ENCODE measurements at regions not wholly inside any gene's neighbourhood (a gene's known extent, or its start where the extent isn't known, plus 50 kb on each side); places are given as distances from the start of the nearest gene placed in this dataset.

DNA sequence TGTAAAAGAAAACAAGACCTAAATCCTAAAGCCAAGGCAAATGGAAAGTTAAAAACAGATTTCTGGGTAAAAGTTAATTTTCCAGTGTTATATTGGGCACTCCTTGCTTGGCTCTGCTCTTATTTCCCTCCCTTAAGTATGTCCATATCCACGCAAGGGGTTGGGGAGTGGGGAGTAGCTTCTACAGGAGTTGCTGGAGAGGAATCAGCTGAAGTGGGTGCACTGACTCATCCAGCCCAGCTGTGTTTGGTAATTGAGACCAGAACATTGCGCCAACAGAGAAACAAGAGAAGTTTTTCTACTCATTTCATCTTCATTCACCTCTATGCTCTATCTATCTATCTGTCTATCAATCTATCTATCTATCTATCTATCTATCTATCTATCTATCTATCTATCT lies 298.4 kb upstream of the PDGFD start:
- TF ChIP-seq, protein P1, sequence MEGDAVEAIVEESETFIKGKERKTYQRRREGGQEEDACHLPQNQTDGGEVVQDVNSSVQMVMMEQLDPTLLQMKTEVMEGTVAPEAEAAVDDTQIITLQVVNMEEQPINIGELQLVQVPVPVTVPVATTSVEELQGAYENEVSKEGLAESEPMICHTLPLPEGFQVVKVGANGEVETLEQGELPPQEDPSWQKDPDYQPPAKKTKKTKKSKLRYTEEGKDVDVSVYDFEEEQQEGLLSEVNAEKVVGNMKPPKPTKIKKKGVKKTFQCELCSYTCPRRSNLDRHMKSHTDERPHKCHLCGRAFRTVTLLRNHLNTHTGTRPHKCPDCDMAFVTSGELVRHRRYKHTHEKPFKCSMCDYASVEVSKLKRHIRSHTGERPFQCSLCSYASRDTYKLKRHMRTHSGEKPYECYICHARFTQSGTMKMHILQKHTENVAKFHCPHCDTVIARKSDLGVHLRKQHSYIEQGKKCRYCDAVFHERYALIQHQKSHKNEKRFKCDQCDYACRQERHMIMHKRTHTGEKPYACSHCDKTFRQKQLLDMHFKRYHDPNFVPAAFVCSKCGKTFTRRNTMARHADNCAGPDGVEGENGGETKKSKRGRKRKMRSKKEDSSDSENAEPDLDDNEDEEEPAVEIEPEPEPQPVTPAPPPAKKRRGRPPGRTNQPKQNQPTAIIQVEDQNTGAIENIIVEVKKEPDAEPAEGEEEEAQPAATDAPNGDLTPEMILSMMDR (IDR thresholded peaks at IDR 0.05 in 8 of 11, conservative IDR thresholded peaks at IDR 0.05 in 3 of 11) = no peak
- TF ChIP-seq POLR2AphosphoS5 (IDR thresholded peaks at IDR 0.05) = no peak
- no peak for TF ChIP-seq POLR2A (IDR thresholded peaks at IDR 0.05)
